ENCODE measurements at regions not wholly inside any gene's neighbourhood (a gene's known extent, or its start where the extent isn't known, plus 50 kb on each side); places are given as distances from the start of the nearest gene placed in this dataset.

DNA sequence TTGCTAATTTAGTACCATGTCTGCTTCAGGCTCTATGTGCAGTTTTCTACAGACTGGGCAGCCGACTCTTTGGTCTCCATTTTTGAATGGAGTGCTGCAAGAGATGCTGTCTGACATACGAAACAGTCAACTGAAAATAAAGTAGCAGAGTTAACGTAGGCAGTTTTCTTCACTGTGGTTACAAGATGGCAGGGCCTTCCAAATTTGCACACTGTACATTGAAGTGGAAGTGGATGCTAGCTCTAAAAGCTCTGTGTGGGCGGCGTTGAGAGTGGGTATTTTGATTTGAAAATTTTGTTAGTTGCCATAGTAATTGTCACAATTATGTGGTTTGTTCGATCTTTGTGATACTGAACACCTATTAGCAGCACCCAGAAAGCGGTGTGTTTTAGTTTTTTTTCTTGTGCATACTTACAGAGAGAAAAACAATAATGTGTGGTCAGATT lies 154.9 kb upstream of the ATP2B1 start:
- DNase-seq, result no peak

DNA sequence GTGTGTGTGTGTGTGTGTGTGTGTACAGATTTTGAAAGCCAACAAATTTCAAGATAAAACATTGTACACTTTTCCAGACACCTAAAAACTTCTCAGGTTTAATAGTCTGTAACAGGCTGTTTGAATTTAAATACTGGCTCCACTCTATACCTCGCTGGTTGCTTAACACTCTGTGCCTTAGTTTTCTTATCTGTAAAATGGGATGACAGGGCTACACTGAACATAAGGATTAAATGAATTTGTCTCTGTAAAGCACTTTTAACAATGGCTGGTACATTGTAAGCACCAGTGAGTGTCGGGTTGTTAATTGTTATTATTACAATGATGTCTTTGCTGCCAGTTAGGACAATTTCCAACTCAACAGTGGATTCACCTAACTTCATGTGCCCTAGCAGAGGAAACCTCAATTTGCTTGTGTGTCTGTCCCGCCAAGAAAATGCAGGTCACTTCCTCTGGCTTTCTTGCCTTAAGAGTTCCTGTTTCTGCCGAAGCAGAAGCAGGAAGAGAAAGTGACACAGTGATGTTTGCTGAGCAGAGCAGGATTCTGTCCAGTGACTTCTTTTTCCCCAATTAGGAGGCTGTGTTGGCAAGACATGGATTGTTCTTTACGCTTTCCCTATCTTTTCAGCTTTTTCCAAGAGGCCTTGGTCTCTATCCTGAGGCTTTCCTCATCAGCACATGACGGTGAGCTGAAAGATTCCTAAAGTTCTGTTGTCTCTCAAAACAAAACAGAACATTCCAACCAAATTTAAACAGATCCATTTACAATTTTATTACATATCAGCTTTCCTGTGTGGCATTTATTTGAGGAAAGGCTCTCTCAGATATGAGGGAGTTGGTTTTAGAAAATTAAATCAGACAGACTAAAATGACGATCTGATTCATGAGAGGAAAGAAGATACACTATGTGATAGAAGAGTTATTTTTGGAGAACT lies 154.1 kb upstream of the ATP2B1 start:
- no peak for DNase-seq

- no peak for DNase-seq
Observed at GRCh38 chr12:89861086-89861485, 152.4 kb upstream of the ATP2B1 start.

DNA sequence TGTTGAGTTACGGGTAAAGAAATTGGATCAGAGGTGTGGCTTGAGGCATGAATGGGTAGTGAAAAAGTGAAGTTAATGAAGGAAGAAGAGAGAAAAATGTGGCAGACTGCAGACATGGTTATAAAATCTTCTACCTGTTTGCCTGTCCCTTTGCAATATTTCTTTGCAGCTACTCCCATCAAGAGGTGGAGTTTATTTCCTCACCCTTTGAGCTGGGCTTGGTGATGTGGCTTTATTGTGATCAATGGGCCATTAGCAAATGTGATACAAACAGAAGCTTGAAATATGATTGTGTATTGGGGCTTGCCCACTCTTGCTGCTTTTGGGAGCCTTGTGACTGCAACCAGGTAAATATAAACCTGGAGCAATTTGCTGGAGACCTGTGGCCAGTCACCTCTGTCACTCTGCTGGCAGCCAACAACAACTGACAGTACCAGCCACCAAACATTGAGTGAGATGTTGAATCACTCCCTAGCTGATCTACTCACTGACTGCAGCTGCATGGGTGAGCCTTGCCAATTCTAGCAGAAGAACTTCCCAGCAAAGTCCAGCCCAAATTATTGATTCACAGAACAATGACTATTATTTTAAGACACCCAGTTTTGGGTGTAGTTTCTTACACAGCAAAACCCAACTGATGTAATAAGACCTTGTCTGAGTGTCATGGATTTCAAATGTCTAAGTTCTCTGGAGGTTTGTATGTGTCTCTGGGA lies 151.0 kb upstream of the ATP2B1 start:
- DNase-seq, result no peak

DNA sequence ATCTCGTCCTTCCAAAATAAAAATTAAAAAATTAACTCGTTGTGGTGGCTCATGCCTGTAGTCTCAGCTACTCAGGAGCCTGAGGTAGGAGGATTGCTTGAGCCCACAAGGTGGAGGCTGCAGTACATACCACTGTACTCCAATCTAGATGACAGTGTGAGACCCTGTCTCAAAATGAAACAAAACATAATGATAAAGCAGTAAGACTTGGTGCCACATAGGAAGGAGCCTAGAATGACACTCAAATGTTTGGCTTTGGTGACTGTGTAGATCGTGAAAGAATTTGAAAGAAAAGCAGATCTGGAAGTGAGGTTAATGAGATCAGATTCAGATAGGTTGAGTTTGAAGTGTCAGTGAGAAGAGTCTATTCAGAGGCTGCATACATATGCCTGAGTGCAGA lies 150.1 kb upstream of the ATP2B1 start:
- DNase-seq, result no peak

DNA sequence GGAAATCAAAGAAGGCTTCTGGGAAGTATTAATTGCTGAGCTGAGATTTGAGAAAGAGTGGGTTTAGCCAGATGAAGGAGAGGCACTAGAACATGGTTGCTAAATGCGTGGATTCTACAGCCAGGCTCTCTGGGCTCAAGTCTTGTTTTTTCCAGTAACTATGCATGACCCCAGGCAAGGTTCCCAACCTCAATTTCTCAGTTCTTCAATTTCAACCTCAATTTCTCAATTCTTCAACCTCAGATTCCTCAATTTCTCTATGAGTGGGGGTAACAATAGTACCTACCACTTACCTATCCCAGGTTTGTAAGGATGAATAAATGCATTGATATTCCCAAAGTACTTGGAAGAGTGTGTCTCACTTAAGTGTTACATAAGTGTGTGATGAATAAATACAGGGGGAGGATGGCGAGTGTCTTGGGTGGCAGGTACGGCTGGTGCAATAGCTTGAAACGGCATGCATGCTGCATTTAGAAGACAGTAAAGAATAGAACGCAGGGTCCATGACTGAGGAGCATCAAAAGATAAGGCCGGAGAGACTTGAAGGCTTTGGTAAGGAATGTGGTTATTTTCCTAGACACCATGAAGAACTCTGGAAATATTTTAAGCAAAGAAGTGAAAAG lies 149.1 kb upstream of the ATP2B1 start:
- DNase-seq, result no peak

DNA sequence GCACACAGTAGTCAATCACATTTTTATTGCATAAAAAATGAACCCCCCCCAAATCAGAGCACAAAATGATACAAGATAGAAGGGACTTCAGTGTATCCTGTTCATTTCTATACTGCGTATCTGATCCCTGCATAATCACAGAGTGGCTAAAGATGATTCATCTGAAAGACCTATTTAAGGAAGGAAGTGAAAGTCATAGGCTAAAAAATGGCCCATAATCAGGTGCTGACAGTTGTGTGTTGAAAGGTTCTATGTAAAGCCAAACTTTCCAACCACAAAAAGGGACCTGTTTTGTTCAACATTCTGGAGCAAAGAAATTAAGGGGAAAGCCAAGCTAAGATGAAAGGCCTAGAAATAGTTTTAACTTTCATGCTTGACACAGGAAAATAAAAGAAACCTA lies 147.8 kb upstream of the ATP2B1 start:
- DNase-seq, result no peak

DNA sequence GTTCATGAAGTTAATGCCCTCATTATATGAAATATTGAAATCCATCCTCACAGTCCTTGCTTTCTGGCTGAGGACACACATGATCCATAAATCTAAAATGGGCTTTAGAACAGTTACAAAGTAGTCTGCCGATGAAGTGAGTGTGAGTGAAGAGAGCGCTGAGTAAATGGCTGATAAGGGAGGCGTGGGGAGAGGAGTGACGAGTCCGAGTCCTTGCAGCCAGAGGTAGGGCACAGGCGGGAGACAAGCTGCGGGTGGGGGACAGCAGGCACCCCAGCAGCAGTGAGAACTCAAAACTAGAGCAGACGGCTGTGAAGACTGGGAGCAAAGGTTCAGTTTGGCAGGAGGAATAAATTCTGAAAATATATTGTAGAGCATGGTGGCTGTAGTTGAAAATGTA lies 140.1 kb upstream of the ATP2B1 start:
- DNase-seq, result no peak

DNA sequence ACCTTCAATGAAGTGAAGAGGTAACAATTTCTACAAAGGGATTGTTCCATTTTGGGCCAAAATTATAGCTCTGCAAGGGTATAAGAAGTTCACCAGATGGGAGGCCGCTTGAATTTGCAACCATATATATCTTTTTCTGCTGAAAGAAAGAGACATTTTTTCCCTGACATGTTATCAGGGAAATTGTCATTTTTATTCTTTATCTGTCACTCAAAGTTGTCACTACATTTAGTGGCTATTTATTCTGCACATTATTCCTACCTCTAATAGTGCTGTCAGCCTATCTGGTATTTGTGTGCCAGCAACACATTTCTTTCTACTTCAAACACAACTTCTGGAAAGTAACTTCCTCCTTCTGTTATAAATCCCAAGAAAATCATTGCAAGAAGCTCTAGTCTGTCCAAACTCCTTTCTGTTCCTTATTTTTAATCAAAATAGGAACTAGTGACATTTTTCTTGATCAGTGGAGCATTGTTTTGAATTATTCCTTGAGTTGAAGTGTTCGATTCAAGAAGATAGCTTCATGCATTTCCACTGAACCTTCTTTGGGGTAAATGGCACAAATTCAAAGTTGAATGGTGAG lies 137.9 kb upstream of the ATP2B1 start:
- no peak for DNase-seq

DNA sequence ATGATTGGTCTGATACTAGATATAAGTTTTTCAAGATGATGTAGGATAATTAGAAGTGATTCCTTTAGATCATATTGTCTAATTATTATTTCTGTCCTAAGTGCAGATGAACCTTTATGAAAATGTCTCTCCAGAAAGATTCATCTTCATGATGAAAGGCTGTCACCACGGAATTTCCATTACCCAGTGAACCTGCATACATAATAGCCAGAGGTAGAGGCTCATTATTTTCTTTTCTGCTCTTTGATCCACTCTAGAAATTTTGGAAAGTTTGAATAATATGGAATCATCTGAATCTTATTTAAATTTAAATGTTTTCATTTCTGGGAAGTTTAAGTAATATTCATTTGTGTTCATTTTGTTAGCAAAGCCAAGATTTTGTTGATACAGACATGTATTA lies 137.1 kb upstream of the ATP2B1 start:
- no peak for DNase-seq

GRCh38 chr12:89845366-89845765 lies 136.7 kb upstream of the ATP2B1 start:
- no peak for DNase-seq

- no peak for DNase-seq
Observed at GRCh38 chr12:89844539-89844938, 135.9 kb upstream of the ATP2B1 start.

- no peak for DNase-seq
Observed at GRCh38 chr12:89840162-89840922, 131.7 kb upstream of the ATP2B1 start.

- no peak for DNase-seq
Observed at GRCh38 chr12:89839444-89839843, 130.8 kb upstream of the ATP2B1 start.

- no peak for DNase-seq
Observed at GRCh38 chr12:89838833-89839232, 130.2 kb upstream of the ATP2B1 start.

GRCh38 chr12:89836026-89836425 lies 127.4 kb upstream of the ATP2B1 start:
- DNase-seq, result no peak

- no peak for DNase-seq
Observed at GRCh38 chr12:89834676-89835075, 126.0 kb upstream of the ATP2B1 start.

- DNase-seq, result no peak
Observed at GRCh38 chr12:89833337-89834252, 125.0 kb upstream of the ATP2B1 start.

DNA sequence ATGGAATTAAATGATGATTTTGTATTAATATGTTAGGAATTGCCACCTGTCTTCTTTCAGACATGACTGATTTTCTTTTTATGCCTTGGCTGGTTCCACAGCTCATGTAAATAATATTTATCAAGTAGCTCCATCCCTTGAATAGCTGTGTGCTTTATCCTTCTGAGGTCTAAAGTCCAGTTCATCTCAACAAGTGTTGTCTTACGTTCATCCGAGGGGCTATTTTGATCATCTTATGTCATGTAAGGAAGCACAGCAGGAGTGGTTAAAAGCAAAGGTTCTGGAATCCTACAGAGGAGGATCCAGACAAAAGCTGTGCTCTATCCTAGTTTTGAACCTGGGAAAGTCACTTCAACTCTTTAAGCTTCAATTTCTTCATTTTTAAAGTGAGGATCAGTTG lies 123.7 kb upstream of the ATP2B1 start:
- no peak for DNase-seq

DNA sequence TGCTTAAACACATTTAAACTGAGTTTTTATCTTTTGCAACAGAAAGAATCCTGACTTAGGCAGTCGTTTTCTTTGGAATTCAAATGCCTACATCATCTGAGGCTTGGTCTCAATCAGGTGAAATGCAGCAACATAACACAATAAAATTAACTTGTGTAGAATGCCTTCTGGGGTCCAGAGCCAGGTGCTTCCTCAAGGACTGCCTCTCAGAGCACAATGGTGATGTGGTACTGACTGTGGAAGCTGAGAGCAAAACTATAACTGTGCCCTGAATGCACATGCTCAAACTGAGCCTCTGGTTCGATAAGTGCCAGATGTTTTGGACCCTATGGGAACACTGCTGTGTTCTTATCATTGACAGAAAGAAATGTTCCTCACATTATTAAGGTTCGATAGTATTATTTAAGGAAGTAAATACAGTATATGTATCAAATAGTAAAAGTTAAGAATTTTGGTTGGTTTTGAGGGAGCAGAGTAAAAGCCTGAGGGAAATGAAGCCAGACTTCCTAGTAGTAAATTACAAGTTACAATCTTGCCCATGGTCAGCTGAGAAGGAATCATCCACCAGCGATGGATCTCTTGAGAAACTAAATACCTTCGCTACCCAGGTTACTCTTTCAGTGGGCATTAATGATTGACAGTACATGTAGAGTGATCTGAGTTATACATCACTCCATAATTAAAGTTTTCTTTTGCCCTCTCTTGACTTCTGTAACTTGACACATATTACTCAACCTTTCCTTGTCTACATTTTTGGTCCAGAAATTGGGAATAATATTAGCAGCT lies 122.9 kb upstream of the ATP2B1 start:
- no peak for DNase-seq
